Aorta (tissue), 5 donors: ENCODE measurements at regions not wholly inside any gene's neighbourhood (a gene's known extent, or its start where the extent isn't known, plus 50 kb on each side); places are given as distances from the start of the nearest gene placed in this dataset.

Source experiments
- ATAC-seq: fragments of 200-7000 bp; cut with Tn5 transposase; one replicate; pipeline ENCODE4 v1.9.1; 2022; ENCODE audit warnings: moderate library complexity; ENCODE audit not compliant: low FRiP score
- DNase-seq, 2 donors: peaks; one replicate each; pipeline ENCODE4 v3.0.0-alpha.2; 2020
- H3K27ac ChIP-seq, 2 donors: one replicate each; pipeline ENCODE4 v1.5.1; 2013; ENCODE audit warnings: low read length in 2 of 2, mild to moderate bottlenecking in 2 of 2, moderate library complexity in 2 of 2, control low read depth in 1 of 2, inconsistent platforms in 1 of 2, low read depth in 1 of 2
- H3K27me3 ChIP-seq, 2 donors: one replicate each; pipeline ENCODE4 v1.6.1; 2013; ENCODE audit warnings: control low read depth in 1 of 2, low read length in 1 of 2, mild to moderate bottlenecking in 1 of 2, moderate library complexity in 1 of 2; ENCODE audit not compliant: insufficient read depth in 2 of 2, control insufficient read depth in 1 of 2
- H3K36me3 ChIP-seq, 2 donors: one replicate each; pipeline ENCODE4 v1.6.1; 2013; ENCODE audit warnings: control low read depth in 1 of 2, low read length in 1 of 2, mild to moderate bottlenecking in 1 of 2; ENCODE audit not compliant: insufficient read depth in 2 of 2, control insufficient read depth in 1 of 2
- H3K4me1 ChIP-seq, 2 donors: one replicate each; pipeline ENCODE4 v1.6.1; 2013; ENCODE audit warnings: low read length in 2 of 2, control low read depth in 1 of 2, mild to moderate bottlenecking in 1 of 2, moderate library complexity in 1 of 2; ENCODE audit not compliant: insufficient read depth in 2 of 2, control insufficient read depth in 1 of 2
- H3K4me3 ChIP-seq, 2 donors: one replicate each; pipeline ENCODE4 v1.5.1; 2013; ENCODE audit warnings: low read length in 2 of 2, control low read depth in 1 of 2, mild to moderate bottlenecking in 1 of 2
- H3K9me3 ChIP-seq: one replicate; pipeline ENCODE4 v1.6.1; 2013; ENCODE audit warnings: mild to moderate bottlenecking, low read length; ENCODE audit not compliant: control insufficient read depth
- WGBS, 2 donors: extraction: QIAGEN DNeasy Blood & Tissue Kit; methylation state at CpG; one replicate each; pipeline ENCODE4 v1.1.7; 2013; 5-methylcytosine and 5-hydroxymethylcytosine counted together
- intact Hi-C, 2 donors: fragments of 100-400 bp; cut with DNase I; formaldehyde crosslinking; loops; one replicate each; pipeline versions ENCODE4 v1.14.2 to v1.15.0; 2022
- donor health status: healthy with polysubstance abuse.
- donor health status: Bipolar disorder and iron deficiency.
- donor health status: DM: no; HTN: no; CAD: no.
- donor health status: DM: no; HTN: no; CAD: no.
- donor health status: DM: yes; HTN: yes; CAD: no.

DNA sequence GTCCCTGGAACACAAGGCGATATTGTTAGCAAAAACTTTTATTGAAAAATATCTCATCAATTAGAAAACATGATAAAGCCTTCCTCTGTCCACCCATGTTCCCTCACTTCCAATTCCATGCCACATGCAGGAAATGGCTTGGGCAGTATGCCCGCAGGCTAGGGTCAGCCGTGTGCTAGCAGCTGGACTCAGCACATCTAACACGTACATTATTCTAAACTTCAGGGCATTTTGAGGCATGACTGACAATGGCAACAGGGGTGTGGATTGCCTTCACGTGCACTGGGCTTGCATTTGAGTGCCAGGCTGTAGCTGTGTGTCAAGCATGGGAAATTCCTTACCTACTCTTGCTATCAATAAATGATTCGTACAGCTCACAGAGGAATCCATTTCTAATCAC, 642.1 kb downstream of the INHBA start:
- no peaks in the 10 kb centered on the region for H3K27me3 ChIP-seq
- H3K36me3 ChIP-seq = peaks cover 2 to 5% of the 10 kb centered on the region in 2 donors
- H3K27ac ChIP-seq = no peak overlapping the region
- no peak overlapping the region for H3K4me3 ChIP-seq
- 87 to 90% methylated on average over 6 of the region's 6 CpGs for WGBS, 2 donors
- H3K9me3 ChIP-seq = no peaks in the 10 kb centered on the region
- no peaks in the 10 kb centered on the region for H3K4me1 ChIP-seq
- intact Hi-C loops = no loop called here
- DNase-seq (no peak), ATAC-seq (no peak)

DNA sequence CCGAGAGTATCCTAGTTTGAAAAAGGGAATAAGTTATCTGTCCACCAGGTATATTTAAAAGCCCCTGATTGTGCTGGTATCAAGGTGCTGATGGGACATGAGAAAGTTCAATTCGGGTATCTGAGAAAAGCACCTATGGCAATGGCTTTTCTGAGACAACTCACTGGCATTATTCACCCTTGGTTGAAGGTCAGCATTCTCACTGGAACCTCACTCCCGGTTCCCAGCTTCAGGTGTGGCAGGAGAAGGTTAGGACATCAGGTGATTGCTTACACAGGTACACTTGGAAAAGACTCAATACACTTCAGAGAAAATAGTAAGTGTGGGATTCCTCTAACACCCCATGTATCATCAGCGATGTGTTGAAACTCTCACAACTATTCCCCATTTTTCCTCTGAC, 643.1 kb downstream of the INHBA start:
- H3K4me1 ChIP-seq = no peaks in the 10 kb centered on the region
- H3K9me3 ChIP-seq = no peaks in the 10 kb centered on the region
- H3K4me3 ChIP-seq = no peak overlapping the region
- no peaks in the 10 kb centered on the region for H3K27me3 ChIP-seq
- 93 to 97% methylated on average over 4 of the region's 4 CpGs for WGBS, 2 donors
- H3K27ac ChIP-seq = no peak overlapping the region
- DNase-seq (no peak), ATAC-seq (no peak)
- intact Hi-C loops = no loop called here
- peaks cover under 1 to 2% of the 10 kb centered on the region in 2 donors for H3K36me3 ChIP-seq

DNA sequence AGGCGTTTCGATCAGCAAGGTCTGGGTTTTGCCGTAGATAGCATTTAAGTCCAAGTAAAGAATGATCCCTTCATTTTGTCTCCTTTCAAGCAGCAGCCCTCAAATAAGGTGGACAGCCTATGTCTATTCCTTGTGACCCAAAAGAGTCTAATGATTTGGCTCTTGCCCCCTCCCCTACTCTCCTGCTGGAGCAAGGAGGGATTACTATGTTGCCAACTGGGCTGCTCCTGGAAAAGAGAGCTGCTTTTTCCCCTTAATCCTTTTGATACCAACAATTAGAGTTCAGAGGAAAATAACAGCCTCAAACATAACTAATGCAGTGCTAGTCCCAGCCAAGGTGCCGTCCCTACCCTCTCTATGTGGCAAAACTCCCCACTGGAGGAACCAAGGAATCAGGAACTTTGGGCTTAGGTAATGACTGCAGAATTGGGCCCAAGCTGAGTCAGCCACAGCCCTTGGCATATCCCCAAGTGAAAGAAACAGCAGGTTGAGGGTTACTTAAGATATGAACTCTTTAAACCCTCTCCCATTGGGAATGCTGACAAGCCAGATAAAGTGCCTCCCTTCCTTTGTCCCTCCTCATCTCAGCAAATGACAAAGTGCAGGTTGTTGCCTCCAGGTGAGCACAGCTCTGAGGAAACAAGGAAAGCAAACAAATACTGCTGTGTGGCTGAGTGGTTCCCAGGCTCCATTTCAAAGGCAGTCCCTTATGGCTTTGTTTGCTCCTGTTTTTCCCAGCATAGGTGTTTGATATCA, 643.7 kb downstream of the INHBA start:
- ATAC-seq (no peak), DNase-seq (no peak)
- Histone ChIP-seq H3K9me3 (no peaks in the 10 kb centered on the region), H3K27me3 (no peaks in the 10 kb centered on the region), H3K4me1 (no peaks in the 10 kb centered on the region), H3K36me3 (peaks cover 0 to 2% of the 10 kb centered on the region in 2 donors), H3K27ac (no peak overlapping the region), H3K4me3 (no peak overlapping the region)
- intact Hi-C loops = no loop called here
- WGBS, 2 donors = 88 to 92% methylated on average over 4 of the region's 4 CpGs

DNA sequence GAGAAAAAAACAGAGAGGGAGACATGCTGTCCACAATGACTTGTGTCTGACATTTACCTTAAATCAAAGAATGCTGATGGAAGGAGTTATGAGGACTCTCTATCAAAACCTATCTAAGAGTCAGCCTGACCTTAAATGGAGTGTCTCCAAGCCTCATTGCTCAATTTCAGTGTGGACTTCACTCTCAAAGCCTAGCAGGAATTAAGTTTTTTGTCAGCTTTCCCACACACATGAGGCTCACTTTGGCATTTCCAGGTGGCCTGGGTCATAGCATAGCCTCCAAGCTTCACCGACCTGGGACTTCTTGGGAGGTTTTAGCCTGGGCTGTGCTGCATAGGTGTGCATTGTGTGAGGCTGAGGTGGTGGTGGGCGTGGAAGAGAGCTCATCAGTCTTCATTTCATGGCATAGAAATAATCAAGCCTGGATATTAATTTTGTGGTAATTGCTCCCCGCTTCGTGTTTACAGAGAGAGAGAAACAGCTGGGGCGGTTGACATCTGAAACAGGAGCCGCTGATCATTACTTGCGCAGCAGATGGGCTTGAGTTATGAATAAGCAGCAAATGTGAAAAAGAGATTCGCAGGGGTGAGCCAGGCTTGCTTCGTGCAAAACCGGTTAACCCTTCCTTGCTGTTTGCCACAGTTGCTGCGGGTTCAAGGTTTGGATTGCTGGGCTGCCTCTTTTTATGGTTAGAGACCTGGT, 647.8 kb downstream of the INHBA start:
- H3K4me3 ChIP-seq = no peak overlapping the region

DNA sequence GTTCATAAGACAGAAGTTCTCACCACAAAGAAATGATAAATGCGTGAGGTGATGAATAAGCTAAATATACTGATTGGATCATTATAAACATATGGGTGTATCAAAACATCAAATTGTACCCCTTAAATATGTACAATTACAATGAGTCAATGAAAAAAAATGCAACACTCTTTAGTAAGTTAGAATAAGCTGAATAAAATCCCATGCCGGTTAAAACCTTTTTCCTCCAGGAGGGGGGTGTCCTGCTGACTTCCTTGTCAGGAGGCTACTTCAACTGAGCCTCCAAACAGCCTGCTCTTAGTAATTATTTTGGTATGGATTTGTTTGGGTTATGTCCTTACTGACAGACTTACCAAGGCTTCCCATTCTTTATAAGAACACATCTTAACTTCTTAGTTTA, 649.1 kb downstream of the INHBA start:
- 91 to 93% methylated on average over 2 of the region's 2 CpGs for WGBS, 2 donors
- no peaks in the 10 kb centered on the region for H3K27me3 ChIP-seq
- H3K9me3 ChIP-seq = no peaks in the 10 kb centered on the region
- DNase-seq (no peak), ATAC-seq (no peak)
- intact Hi-C loops = no loop called here
- H3K27ac ChIP-seq = no peak overlapping the region
- H3K4me3 ChIP-seq = no peak overlapping the region
- no peaks in the 10 kb centered on the region for H3K36me3 ChIP-seq
- H3K4me1 ChIP-seq = no peaks in the 10 kb centered on the region

More for the DNA sequence above, 647.8 kb downstream of the INHBA start:
- WGBS, 2 donors = 95% methylated on average over 11 of the region's 11 CpGs
- ATAC-seq (no peak), DNase-seq (no peak)
- Histone ChIP-seq H3K4me1 (no peaks in the 10 kb centered on the region), H3K36me3 (no peaks in the 10 kb centered on the region), H3K9me3 (no peaks in the 10 kb centered on the region), H3K27ac (no peak overlapping the region), H3K27me3 (no peaks in the 10 kb centered on the region)
- intact Hi-C loops = no loop called here

DNA sequence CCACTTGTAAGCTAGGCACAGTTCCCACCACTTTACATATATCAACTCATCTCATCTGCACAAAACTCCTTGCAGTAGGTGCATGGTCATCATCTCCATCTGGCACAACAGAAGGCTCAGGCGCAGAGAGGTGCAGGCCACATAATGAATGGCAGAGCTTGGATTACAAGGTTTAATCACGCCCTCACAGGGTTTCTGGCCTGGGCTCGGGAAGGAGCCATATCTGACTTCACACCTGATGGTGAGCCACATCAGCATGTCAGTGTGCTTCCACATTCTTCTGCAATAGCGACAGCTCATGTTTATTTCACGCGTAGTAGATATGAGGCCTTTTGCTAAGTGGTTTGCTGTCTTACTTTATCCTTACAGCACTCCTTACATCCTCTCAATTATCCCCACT, 650.2 kb downstream of the INHBA start:
- Histone ChIP-seq H3K4me1 (no peaks in the 10 kb centered on the region), H3K36me3 (no peaks in the 10 kb centered on the region), H3K9me3 (no peaks in the 10 kb centered on the region), H3K4me3 (no peak overlapping the region), H3K27ac (no peak overlapping the region), H3K27me3 (no peaks in the 10 kb centered on the region)
- DNase-seq (no peak), ATAC-seq (no peak)
- WGBS, 2 donors = 81% methylated on average over 6 of the region's 6 CpGs
- intact Hi-C loops = no loop called here

DNA sequence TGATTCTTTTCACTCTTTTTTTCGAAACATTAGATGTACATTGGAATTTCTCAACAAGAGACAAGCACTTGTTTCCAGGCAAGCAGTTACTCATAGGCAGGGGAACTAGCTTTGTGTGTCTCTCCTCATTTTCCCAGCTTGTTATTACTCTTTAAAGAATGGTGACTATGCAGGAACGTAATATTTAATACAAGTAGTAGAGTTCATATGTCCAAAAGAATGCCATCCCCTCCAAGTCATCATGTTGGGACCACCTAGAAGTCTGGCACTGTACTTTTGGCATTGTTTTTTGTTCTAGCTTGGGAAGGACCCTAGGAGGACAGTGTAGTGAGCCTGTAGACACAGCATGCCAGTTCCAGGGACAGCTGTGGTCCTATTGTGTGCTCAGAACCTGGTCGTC, 650.7 kb downstream of the INHBA start:
- H3K9me3 ChIP-seq = no peaks in the 10 kb centered on the region
- H3K27me3 ChIP-seq = no peaks in the 10 kb centered on the region
- intact Hi-C loops = no loop called here
- ATAC-seq = no peak
- H3K36me3 ChIP-seq = no peaks in the 10 kb centered on the region
- no peaks in the 10 kb centered on the region for H3K4me1 ChIP-seq
- H3K4me3 ChIP-seq = no peak overlapping the region
- no peak overlapping the region for H3K27ac ChIP-seq
- no peak for DNase-seq
- 92 to 93% methylated on average over 3 of the region's 3 CpGs for WGBS, 2 donors

DNA sequence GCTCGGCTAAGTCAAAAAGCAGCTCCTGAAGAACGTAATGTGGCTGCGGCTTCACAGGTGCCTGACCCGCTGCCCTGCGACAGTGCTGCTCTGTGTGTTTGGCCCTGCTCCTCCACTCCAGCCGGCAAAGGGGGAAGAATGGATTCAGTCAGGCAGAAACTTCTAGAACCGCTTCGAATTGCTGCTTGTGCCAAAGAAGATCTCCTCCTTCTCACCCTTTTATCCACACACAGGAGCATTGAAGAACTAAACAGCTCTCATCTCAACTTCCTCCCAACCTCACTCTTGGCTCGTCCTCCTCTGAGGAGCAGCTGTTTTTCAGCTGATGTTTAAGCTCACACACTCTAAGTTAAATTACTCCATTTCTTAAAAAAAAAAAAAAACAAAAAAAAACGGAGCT, 651.4 kb downstream of the INHBA start:
- intact Hi-C loops = no loop called here
- WGBS, 2 donors = 87 to 90% methylated on average over 10 of the region's 10 CpGs
- DNase-seq (no peak), ATAC-seq (no peak)
- no peaks in the 10 kb centered on the region for H3K27me3 ChIP-seq
- no peaks in the 10 kb centered on the region for H3K9me3 ChIP-seq
- H3K4me3 ChIP-seq = no peak overlapping the region
- H3K4me1 ChIP-seq = no peaks in the 10 kb centered on the region
- no peaks in the 10 kb centered on the region for H3K36me3 ChIP-seq
- H3K27ac ChIP-seq = no peak overlapping the region

DNA sequence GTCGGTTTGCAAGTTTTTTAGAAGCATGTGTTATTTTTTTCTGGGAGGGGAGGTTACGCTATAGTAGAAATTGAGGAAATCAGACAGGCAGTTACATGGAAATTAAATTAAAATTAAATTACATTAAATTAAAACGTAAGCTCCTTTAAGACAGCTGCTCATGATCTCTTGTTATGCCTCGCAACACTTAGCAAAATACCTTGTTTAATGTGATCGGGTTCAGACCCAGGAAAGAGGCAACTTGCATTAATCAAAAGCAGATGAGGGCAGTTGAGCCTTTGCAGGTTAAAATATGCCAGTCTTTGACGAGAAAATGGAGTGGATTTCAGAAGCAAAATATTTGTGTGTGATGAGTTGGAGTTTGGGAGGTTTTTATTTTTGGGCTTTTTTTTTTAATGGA, 651.8 kb downstream of the INHBA start:
- H3K9me3 ChIP-seq = no peaks in the 10 kb centered on the region
- ATAC-seq (no peak), DNase-seq (no peak)
- 95 to 99% methylated on average over 6 of the region's 6 CpGs for WGBS, 2 donors
- no peak overlapping the region for H3K4me3 ChIP-seq
- no peaks in the 10 kb centered on the region for H3K27me3 ChIP-seq
- intact Hi-C loops = no loop called here
- H3K27ac ChIP-seq = no peak overlapping the region
- H3K4me1 ChIP-seq = no peaks in the 10 kb centered on the region
- no peaks in the 10 kb centered on the region for H3K36me3 ChIP-seq
